ENCODE measurements at regions not wholly inside any gene's neighbourhood (a gene's known extent, or its start where the extent isn't known, plus 50 kb on each side); places are given as distances from the start of the nearest gene placed in this dataset.

- no peak for TF ChIP-seq POLR2A (IDR thresholded peaks at IDR 0.05)
- no peak for TF ChIP-seq CTCF (IDR thresholded peaks at IDR 0.05)
These were observed 419.6 kb upstream of the NRP1 start for GRCh38 chr10:33754052-33754451.
